Esophagus squamous epithelium (tissue), 5 donors: ENCODE measurements at regions not wholly inside any gene's neighbourhood (a gene's known extent, or its start where the extent isn't known, plus 50 kb on each side); places are given as distances from the start of the nearest gene placed in this dataset.

Source experiments
- DNase-seq: peaks from one replicate; lab custom pipeline; 2025; lab: John Stamatoyannopoulos, UW
- H3K27ac ChIP-seq, 4 donors: fragments of 200-600 bp; sonication (generic); one replicate each; pipeline ENCODE4 v1.5.1; 2016 to 2019; ENCODE audit warnings: mild to moderate bottlenecking in 1 of 4
- H3K27me3 ChIP-seq, 4 donors: fragments of 200-600 bp; sonication (generic); 1 replicate in 3 of 4; 2 replicates in 1 of 4; pipeline versions ENCODE4 v1.5.1 to v1.6.0; 2017 to 2021; ENCODE audit warnings: antibody characterized with exemption in 1 of 4
- H3K36me3 ChIP-seq, 3 donors: fragments of 200-600 bp; sonication (generic); one replicate each; pipeline ENCODE4 v1.5.1; 2016 to 2019
- H3K4me1 ChIP-seq, 3 donors: fragments of 200-600 bp; sonication (generic); one replicate each; pipeline ENCODE4 v1.5.1; 2017 to 2019
- H3K4me3 ChIP-seq, 4 donors: fragments of 200-600 bp; sonication (generic); 1 replicate in 3 of 4; 2 replicates in 1 of 4; pipeline ENCODE4 v1.5.1; 2016 to 2019; ENCODE audit warnings: mild to moderate bottlenecking in 2 of 4, moderate library complexity in 1 of 4
- H3K9me3 ChIP-seq, 3 donors: fragments of 200-600 bp; sonication (generic); one replicate each; pipeline ENCODE4 v1.5.1; 2016 to 2019
- POLR2A ChIP-seq, 4 donors: fragments of 450-650 bp; IDR thresholded peaks; one replicate each; pipeline ENCODE4 v1.6.1; 2017; ENCODE audit warnings: antibody characterized with exemption in 4 of 4, mild to moderate bottlenecking in 4 of 4, moderate library complexity in 3 of 4
- WGBS, 2 donors: methylation state at CpG; one replicate each; pipeline ENCODE4 v1.1.5; 2018; 5-methylcytosine and 5-hydroxymethylcytosine counted together
- intact Hi-C: fragments of 100-400 bp; cut with DNase I; formaldehyde crosslinking; loops from one replicate; pipeline ENCODE4 v1.15.0; 2022
- TF ChIP-seq, protein P1 (sequence below), 6 experiments: fragments of 450-650 bp in 4 of 6; fragments of 200-600 bp in 2 of 6; sonication (generic) in 2 of 6; IDR thresholded peaks; one replicate each; pipeline ENCODE4 v1.5.1; 2016 to 2019; ENCODE audit warnings: antibody characterized with exemption in 6 of 6, mild to moderate bottlenecking in 4 of 6, moderate library complexity in 4 of 6
- donor health status: DM: yes; HTN: yes; CAD: no.

DNA sequence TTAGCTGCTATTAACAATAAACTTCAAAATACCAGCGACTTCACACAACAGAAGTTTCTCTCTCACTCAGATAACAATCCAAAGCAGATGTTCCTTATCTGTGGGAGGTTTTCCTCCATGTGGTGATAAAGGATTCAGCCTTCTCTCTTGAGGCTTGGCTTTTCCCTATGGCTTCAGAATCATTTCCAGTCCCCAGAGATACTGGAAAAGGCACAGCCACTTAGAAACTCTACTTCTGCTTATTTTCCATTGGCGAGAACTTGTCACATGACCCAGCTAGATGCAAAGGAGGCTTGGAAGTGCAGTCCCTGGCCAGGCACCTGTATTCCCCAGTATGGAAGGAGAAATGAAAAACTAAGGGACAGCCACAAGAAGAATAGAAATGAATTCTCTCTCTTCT lies 344.8 kb downstream of the MTX2 start:
- TF ChIP-seq, protein P1, sequence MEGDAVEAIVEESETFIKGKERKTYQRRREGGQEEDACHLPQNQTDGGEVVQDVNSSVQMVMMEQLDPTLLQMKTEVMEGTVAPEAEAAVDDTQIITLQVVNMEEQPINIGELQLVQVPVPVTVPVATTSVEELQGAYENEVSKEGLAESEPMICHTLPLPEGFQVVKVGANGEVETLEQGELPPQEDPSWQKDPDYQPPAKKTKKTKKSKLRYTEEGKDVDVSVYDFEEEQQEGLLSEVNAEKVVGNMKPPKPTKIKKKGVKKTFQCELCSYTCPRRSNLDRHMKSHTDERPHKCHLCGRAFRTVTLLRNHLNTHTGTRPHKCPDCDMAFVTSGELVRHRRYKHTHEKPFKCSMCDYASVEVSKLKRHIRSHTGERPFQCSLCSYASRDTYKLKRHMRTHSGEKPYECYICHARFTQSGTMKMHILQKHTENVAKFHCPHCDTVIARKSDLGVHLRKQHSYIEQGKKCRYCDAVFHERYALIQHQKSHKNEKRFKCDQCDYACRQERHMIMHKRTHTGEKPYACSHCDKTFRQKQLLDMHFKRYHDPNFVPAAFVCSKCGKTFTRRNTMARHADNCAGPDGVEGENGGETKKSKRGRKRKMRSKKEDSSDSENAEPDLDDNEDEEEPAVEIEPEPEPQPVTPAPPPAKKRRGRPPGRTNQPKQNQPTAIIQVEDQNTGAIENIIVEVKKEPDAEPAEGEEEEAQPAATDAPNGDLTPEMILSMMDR (IDR thresholded peaks at IDR 0.05): no peak
- no peak for TF ChIP-seq POLR2A (IDR thresholded peaks at IDR 0.05)

DNA sequence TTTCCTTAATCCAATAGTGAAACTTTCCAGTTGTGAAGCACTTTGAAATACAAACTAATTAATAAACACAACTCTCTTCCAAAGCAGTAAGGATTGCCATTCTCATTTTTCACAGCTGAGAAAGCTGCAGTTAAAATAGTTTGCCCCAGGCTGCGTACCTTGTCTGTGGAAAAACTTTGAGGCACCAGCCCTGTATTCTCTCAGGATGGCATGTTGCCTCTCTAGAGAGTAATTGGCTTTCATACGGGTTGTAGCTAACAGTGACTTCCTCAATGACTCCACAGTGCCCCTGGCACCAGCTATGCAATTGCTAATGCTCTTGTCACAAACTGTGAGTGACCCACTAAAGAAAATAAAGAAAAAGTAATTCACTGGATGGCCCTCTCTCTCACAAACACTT lies 345.7 kb downstream of the MTX2 start:
- no peak for DNase-seq
- Histone ChIP-seq H3K36me3 (no peaks in the 10 kb centered on the region), H3K4me1 (peaks cover 0 to 10% (median 0%) of the 10 kb centered on the region in 3 donors), H3K9me3 (no peaks in the 10 kb centered on the region), H3K4me3 (no peak overlapping the region), H3K27me3 (peaks cover 0 to 35% (median 0%) of the 10 kb centered on the region in 4 donors), H3K27ac (no peak overlapping the region)
- intact Hi-C loops: no loop called here
- WGBS, 2 donors: 31 to 34% methylated on average over 2 of the region's 2 CpGs
- TF ChIP-seq POLR2A (IDR thresholded peaks at IDR 0.05): no peak
- TF ChIP-seq, protein P1 (IDR thresholded peaks at IDR 0.05): no peak

More for the DNA sequence above, 344.8 kb downstream of the MTX2 start:
- Histone ChIP-seq H3K9me3 (no peaks in the 10 kb centered on the region), H3K4me1 (peaks cover 0 to 10% (median 0%) of the 10 kb centered on the region in 3 donors), H3K36me3 (no peaks in the 10 kb centered on the region), H3K4me3 (no peak overlapping the region), H3K27me3 (peaks cover 0 to 29% (median 0%) of the 10 kb centered on the region in 4 donors), H3K27ac (no peak overlapping the region)
- intact Hi-C loops: no loop called here
- no peak for DNase-seq
- WGBS, 2 donors: 51 to 64% methylated on average over 2 of the region's 2 CpGs

DNA sequence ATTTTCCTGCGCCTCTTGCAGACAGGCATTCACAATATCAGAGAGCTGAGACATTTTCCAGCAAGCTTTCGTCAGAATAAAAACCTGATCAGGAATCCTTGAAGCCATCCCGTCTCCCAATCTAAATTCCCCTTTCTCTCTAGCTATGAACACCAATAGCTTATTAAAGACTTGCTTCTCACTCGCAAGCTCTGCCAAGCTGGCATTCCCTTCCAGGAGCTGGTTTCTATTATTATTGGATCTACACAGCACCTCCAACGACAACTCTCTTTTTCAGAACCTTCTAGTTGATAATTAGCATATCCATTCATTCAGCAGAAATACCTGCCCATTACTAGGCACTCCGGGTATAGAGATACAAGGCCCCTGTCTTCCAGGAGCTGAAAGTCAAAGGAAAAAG lies 350.3 kb downstream of the MTX2 start:
- no peak for DNase-seq
- Histone ChIP-seq H3K4me1 (no peaks in the 10 kb centered on the region), H3K9me3 (no peaks in the 10 kb centered on the region), H3K27ac (no peak overlapping the region), H3K36me3 (no peaks in the 10 kb centered on the region), H3K4me3 (no peak overlapping the region), H3K27me3 (peaks cover 0 to 28% (median 0%) of the 10 kb centered on the region in 4 donors)
- intact Hi-C loops: no loop called here
- TF ChIP-seq, protein P1 (IDR thresholded peaks at IDR 0.05): no peak
- no peak for TF ChIP-seq POLR2A (IDR thresholded peaks at IDR 0.05)
- WGBS, 2 donors: 75 to 77% methylated on average over 6 of the region's 6 CpGs

DNA sequence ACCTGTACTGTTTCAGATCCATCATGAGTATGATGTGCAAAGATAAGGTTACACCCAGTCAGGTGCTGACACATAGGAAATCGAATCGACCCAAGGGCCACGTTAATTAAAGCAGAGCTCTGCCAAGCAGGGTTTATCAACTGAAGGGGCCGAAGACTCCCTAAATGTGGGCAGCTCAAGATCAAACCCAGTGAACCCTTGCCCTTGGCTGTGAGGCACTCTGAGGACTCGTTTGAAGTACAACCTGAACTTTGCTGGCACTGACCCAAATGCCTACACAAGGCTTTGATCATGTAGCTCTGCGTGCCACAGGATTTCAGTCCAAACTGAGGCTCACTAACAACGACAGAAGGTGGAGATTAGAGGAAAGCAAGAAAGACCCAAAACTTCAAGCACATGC lies 352.1 kb downstream of the MTX2 start:
- H3K9me3 ChIP-seq: no peaks in the 10 kb centered on the region
- DNase-seq: no peak
- H3K4me1 ChIP-seq: no peaks in the 10 kb centered on the region
- H3K36me3 ChIP-seq: no peaks in the 10 kb centered on the region
- WGBS, 2 donors: 69 to 80% methylated on average over 7 of the region's 7 CpGs
- TF ChIP-seq, protein P1 (IDR thresholded peaks at IDR 0.05): no peak
- TF ChIP-seq POLR2A (IDR thresholded peaks at IDR 0.05): no peak
- intact Hi-C loops: no loop called here
- H3K27ac ChIP-seq: no peak overlapping the region
- peaks cover 0 to 32% (median 0%) of the 10 kb centered on the region in 4 donors for H3K27me3 ChIP-seq
- H3K4me3 ChIP-seq: no peak overlapping the region

DNA sequence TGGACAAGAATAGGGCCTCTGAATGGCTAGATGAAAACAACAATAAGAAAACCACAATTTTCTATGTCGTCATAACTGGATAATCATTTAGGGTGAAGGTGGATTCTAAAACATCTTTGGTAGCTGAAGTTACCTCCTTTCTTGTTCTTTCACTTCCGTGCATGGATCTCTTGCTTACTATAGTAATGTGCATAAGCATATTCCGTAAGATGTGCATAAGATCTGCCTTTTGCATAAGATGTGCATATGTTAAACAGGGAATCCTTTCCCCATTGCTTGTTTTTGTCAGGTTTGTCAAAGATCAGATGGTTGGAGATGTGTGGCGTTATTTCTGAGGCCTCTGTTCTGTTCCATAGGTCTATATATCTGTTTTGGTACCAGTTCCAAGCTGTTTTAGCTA lies 353.6 kb downstream of the MTX2 start:
- TF ChIP-seq POLR2A (IDR thresholded peaks at IDR 0.05): no peak
- TF ChIP-seq, protein P1 (IDR thresholded peaks at IDR 0.05): no peak
- Histone ChIP-seq H3K36me3 (no peaks in the 10 kb centered on the region), H3K27me3 (peaks cover 0 to 46% (median 0%) of the 10 kb centered on the region in 4 donors), H3K9me3 (no peaks in the 10 kb centered on the region), H3K27ac (no peak overlapping the region), H3K4me1 (no peaks in the 10 kb centered on the region), H3K4me3 (no peak overlapping the region)
- DNase-seq: no peak
- intact Hi-C loops: no loop called here
- WGBS, 2 donors: 81 to 84% methylated on average over 4 of the region's 4 CpGs
